Erythroblast (primary cell): ENCODE measurements at regions not wholly inside any gene's neighbourhood (a gene's known extent, or its start where the extent isn't known, plus 50 kb on each side); places are given as distances from the start of the nearest gene placed in this dataset.

Experiments used
- GATA1 ChIP-seq: IDR thresholded peaks from 2 replicates; pipeline ENCODE4 v1.6.1; 2011; ENCODE audit warnings: low read depth, mild to moderate bottlenecking, control low read depth, low read length, moderate library complexity
- POLR2A ChIP-seq: IDR thresholded peaks from 2 replicates; pipeline ENCODE4 v1.6.1; 2011; ENCODE audit warnings: mild to moderate bottlenecking, low read length

- TF ChIP-seq POLR2A, result no peak
- no peak for TF ChIP-seq GATA1
These were observed 137.8 kb upstream of the PPP2R2D start for GRCh38 chr10:131762789-131763696.
